A673 (cell line): ENCODE measurements at regions not wholly inside any gene's neighbourhood (a gene's known extent, or its start where the extent isn't known, plus 50 kb on each side); places are given as distances from the start of the nearest gene placed in this dataset.

Experiments used
- BruUV-seq: library from RNA; stranded (reverse); fragments of 400-500 nt; replicated peaks from 2 replicates; lab custom pipeline; 2021; lab: Mats Ljungman, UMichigan
- CTCF ChIA-PET: fragments of 300-600 bp; sonication (Branson Sonifier 250); formaldehyde crosslinking; loops from one replicate; lab custom pipeline; 2022; ENCODE audit warnings: antibody characterized with exemption; lab: Charles Lee
- POLR2A ChIA-PET: fragments of 300-600 bp; sonication (Branson Sonifier 250); formaldehyde crosslinking; loops from one replicate; lab custom pipeline; 2022; ENCODE audit warnings: antibody characterized with exemption; ENCODE audit not compliant: low non-redundant PET; lab: Charles Lee
- DNase-seq: peaks from one replicate; pipeline ENCODE4 v3.0.0-alpha.2; 2015; ENCODE audit warnings: low spot score
- H3K27ac ChIP-seq: fragments of 200-600 bp; sonication (generic); 2 replicates; pipeline ENCODE4 v1.5.1; 2016; ENCODE audit warnings: mixed run types, low read depth, mild to moderate bottlenecking, mixed read lengths, antibody characterized with exemption, low read length; ENCODE audit not compliant: poor library complexity, severe bottlenecking
- H3K27me3 ChIP-seq: fragments of 200-600 bp; sonication (generic); replicated peaks from 2 replicates; pipeline ENCODE4 v1.6.1; 2017; ENCODE audit warnings: mixed run types, low read depth, mild to moderate bottlenecking, mixed read lengths, antibody characterized with exemption, low read length; ENCODE audit not compliant: insufficient read depth, poor library complexity
- H3K36me3 ChIP-seq: fragments of 200-600 bp; sonication (generic); 2 replicates; pipeline ENCODE4 v1.6.1; 2016; ENCODE audit warnings: mixed run types, mild to moderate bottlenecking, mixed read lengths, antibody characterized with exemption, low read length; ENCODE audit not compliant: insufficient read depth, poor library complexity, severe bottlenecking
- H3K4me1 ChIP-seq: fragments of 200-600 bp; sonication (generic); 2 replicates; pipeline ENCODE4 v1.6.1; 2017; ENCODE audit warnings: mixed run types, mild to moderate bottlenecking, mixed read lengths, antibody characterized with exemption, low read length; ENCODE audit not compliant: insufficient read depth, poor library complexity, severe bottlenecking
- H3K4me3 ChIP-seq: fragments of 200-600 bp; sonication (generic); 2 replicates; pipeline ENCODE4 v1.5.1; 2016; ENCODE audit warnings: low read depth, mixed run types, mild to moderate bottlenecking, mixed read lengths, low read length; ENCODE audit not compliant: poor library complexity, severe bottlenecking
- H3K9me3 ChIP-seq: fragments of 200-600 bp; sonication (generic); 2 replicates; pipeline ENCODE4 v1.6.1; 2016; ENCODE audit warnings: mixed run types, low read depth, mild to moderate bottlenecking, mixed read lengths, antibody characterized with exemption, low read length; ENCODE audit not compliant: poor library complexity, severe bottlenecking
- CTCF ChIP-seq: fragments of 300-800, 200-600 bp; sonication (generic); conservative IDR thresholded peaks from 2 replicates; pipeline ENCODE4 v1.5.1; 2017; ENCODE audit warnings: low read depth, mild to moderate bottlenecking, antibody characterized with exemption, low read length, moderate library complexity, mixed read lengths
- EZH2 ChIP-seq: fragments of 200-600 bp; sonication (generic); IDR thresholded peaks from 2 replicates; pipeline ENCODE4 v1.6.1; 2017; ENCODE audit warnings: borderline replicate concordance, low read depth, mild to moderate bottlenecking, mixed read lengths, antibody characterized with exemption, low read length; ENCODE audit not compliant: poor library complexity, severe bottlenecking
- intact Hi-C: fragments of 100-400 bp; cut with micrococcal nuclease; formaldehyde crosslinking; loops from one replicate; pipeline ENCODE4 v1.10.0; 2022; ENCODE audit not compliant: unreplicated experiment

- H3K27ac ChIP-seq, result no peak overlapping the region
- peaks cover 10% of the 10 kb centered on the region for H3K27me3 ChIP-seq
- no peak for DNase-seq
- ChIA-PET POLR2A (no interaction called here), CTCF (no interaction called here)
- intact Hi-C loops, result no loop called here
- H3K36me3 ChIP-seq, result no peaks in the 10 kb centered on the region
- no peak overlapping the region for H3K4me3 ChIP-seq
- no peaks in the 10 kb centered on the region for H3K4me1 ChIP-seq
- TF ChIP-seq EZH2, result no peak
- no peak for TF ChIP-seq CTCF
- no TSS peak for BruUV-seq
- no peaks in the 10 kb centered on the region for H3K9me3 ChIP-seq
These were observed 180.5 kb downstream of the FOXB1 start for GRCh38 chr15:60184579-60184978.

- BruUV-seq, result no TSS peak
- H3K4me1 ChIP-seq, result no peaks in the 10 kb centered on the region
These were observed 186.9 kb downstream of the FOXB1 start for GRCh38 chr15:60191016-60191415.

GRCh38 chr15:60191821-60192220, 187.7 kb downstream of the FOXB1 start:
- Histone ChIP-seq H3K4me3 (no peak overlapping the region), H3K27me3 (peaks cover 11% of the 10 kb centered on the region), H3K36me3 (no peaks in the 10 kb centered on the region), H3K27ac (no peak overlapping the region), H3K9me3 (no peaks in the 10 kb centered on the region), H3K4me1 (no peaks in the 10 kb centered on the region)
- CTCF ChIA-PET, result no interaction called here
- DNase-seq, result no peak
- intact Hi-C loops, result no loop called here
- POLR2A ChIA-PET, result no interaction called here
- BruUV-seq, result no TSS peak
- TF ChIP-seq CTCF, result no peak
- no peak for TF ChIP-seq EZH2

More at GRCh38 chr15:60191016-60191415, 186.9 kb downstream of the FOXB1 start:
- TF ChIP-seq EZH2 (no peak), CTCF (no peak)
- Histone ChIP-seq H3K4me3 (no peak overlapping the region), H3K27me3 (peaks cover 11% of the 10 kb centered on the region), H3K27ac (no peak overlapping the region), H3K36me3 (no peaks in the 10 kb centered on the region), H3K9me3 (no peaks in the 10 kb centered on the region)
- intact Hi-C loops, result no loop called here
- CTCF ChIA-PET, result no interaction called here
- POLR2A ChIA-PET, result no interaction called here
- DNase-seq, result no peak
